ENCODE measurements at regions not wholly inside any gene's neighbourhood (a gene's known extent, or its start where the extent isn't known, plus 50 kb on each side); places are given as distances from the start of the nearest gene placed in this dataset.

- DNase-seq = no peak
Observed at GRCh38 chr12:66919466-66919865, 240.6 kb upstream of the GRIP1 start.

- no peak for DNase-seq
Observed at GRCh38 chr12:66920205-66920604, 241.3 kb upstream of the GRIP1 start.

GRCh38 chr12:66921151-66921550 is 242.3 kb upstream of the GRIP1 start:
- no peak for DNase-seq

DNA sequence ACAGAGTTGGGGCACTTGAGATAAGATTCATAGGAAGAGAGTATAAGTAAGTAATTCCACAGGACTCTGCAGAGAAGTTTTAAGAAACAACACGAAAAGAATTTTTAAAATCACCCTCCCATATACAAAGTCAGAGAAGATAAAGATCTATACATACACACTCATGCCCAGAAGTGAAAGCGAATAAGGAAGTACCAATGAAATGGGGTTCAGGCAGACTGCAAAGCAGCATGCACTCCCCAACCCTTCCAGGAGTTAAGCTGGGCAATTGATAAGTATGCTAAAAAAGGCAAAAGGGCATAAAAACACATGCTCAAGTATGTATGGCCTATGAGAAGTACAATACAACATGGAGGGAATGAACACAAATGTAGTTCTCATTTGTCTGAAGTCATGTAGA is 246.2 kb upstream of the GRIP1 start:
- no peak for DNase-seq

DNA sequence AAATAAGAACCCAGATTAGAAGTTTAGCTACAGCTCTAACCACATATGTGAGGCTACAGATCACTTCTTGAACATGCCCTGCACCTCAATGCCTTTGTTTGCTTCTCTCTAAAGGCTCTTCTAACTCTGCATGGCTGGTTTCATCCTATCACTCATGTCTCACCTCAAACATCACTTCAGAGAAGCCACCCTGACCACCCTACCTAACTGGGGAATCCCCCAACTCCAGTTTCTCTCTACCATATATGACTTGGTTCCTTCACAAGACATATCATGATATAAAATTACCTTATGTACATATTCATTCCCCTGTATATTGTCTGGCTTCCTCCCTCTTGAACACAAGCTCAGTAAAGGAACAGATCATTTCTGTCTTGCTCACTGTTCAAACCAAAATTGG is 250.2 kb upstream of the GRIP1 start:
- DNase-seq = no peak

DNA sequence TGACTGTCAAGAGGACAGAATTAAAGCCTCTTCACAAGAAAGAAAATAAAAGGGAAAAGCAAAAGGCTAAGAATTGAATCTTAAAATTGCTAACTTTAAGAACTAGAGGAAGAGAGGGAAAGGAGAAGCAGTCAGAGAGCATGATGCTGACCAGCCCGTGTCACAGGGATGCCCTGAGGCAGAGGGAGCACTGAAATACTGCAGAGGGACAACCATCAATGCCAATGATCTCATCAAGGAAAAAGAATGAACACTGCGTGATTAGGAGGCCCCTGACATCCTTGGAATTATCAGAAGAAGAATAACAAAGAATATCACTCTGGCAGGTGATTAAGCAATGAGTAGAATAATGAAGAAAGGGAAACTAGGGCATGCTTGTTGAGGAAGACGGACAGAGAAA is 252.2 kb upstream of the GRIP1 start:
- DNase-seq = no peak

DNA sequence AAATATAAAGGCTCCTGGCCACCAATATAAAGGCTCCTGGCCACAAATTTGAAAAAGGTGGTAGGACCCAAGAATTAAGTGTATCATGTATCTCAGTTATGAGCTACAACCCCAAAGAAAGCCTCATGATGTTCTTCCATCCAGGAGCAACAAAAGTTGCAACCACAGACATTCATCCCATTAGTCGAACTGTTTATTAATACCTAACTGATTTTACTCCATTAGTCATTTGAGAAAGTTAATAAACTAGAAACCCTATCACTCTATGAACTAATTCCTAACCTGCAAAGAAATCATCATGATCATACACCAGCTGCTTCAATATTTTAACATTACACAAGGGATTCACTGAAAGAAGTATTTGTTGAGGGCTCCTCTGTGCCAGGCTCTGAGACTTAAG is 253.2 kb upstream of the GRIP1 start:
- no peak for DNase-seq

DNA sequence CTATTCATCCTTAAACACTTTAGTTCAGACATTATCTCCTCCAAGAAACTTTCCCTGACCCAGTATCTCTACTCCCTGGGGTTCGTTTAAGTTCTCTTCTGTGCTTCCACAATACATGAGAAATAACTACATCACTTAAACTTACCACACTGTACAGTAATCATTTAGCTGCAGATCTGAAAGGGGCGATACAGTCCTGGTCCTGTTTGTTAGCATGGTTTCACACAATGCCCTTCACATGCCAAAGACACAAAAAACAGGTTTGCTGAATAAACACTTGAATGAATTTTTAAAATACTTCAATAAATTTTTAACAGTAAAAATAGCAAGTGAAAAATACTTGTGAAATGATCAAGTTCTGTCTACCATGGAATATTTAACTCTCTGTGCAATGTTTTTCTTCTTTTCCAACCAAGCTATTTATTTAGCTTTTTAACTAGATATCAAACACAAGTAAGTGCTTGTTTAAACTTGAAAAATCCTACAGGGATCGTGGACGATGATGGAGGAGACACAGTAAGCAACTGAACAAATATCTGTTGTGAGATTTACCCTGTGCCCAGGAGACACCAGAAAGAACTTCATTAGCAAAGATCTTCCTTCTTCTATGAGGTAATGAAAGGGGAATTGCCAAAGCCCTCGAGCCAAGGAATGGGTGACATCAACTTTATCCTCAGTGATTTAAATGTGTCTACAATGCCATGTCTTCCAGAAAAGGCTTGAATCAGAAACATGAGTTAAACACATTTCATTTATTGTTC is 255.6 kb upstream of the GRIP1 start:
- no peak for DNase-seq

GRCh38 chr12:66941150-66941549 is 262.3 kb upstream of the GRIP1 start:
- DNase-seq = no peak

DNA sequence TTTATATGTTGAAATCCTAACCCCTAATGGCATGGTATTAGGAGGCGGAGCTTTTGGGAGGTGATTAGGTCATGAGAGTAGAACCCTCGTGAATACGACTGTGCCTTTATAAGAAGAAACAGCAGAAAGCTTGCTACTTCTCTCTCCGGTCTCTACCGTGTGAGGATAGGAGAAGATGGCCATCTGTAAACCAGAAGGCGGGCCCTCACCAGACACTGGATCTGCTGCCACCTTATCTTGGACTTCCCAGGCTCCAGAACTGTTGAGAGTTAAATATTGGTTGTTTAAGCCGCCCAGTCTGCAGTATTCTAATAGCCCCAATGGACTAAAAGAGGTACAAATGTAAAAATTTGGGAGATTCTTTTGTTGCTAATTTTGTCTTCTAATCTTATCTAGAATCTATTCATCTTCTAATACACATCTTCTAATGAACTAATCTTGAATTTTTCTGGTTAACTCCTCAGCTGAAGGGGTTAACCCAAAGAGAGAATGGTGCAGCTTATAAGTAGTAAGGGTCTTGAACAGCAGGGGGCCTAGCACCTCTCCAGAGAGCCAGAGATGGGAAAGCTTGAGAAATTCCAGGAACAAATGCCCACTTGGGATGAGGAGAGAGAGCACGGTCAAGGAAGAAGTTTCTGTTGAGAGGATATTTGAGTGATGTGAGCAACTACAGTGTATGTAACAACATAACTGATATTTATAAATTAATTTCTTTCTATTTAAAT is 264.0 kb upstream of the GRIP1 start:
- DNase-seq = no peak

DNA sequence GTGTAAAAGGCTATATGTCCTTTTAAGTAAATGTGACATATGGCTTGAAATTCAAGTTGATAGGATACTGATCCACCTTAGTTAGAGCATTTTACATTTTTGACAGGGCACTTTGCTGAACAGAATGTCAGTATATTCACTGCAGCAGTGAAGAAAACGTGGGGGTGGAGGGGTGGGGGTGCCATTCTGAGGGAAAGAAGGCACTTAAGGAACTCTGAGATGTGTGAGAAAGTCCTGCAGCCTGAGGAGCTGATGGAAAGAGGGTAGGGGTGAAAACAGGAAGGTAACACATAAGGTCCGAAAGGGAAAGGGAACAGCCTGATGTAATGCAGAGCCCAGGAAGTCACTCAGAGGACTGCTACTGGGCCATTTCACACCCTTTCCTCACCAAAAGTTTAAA is 265.5 kb upstream of the GRIP1 start:
- no peak for DNase-seq

DNA sequence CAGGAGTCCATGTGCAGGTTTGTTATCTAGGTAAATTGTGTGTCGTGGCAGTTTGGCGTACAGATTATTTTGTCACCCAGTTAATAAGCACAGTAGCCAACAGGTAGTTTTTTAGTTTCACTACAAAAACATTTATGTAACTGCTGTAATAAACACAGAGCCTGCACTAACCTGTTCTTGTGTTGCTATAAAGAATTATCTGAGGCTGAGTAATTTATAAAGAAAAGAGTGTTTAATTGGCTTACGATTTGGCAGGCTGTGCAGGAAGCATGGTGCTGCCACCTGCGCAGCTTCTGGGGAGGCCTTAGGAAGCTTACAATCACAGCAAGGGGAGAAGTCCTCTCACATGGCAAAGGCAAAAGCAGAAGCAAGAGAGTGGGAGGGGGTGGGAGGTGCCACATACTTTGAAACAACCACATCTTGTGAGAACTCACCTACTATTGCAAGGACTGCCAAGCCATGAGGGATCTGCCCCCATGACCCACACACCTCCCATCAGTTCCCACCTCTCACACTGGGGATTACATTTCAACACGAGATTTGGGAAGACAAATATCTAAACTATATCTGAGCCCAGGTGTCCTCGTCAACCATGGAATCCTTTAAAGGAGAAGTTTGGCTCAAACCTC is 266.4 kb upstream of the GRIP1 start:
- DNase-seq = no peak

GRCh38 chr12:66947119-66947518 is 268.2 kb upstream of the GRIP1 start:
- DNase-seq = no peak

DNA sequence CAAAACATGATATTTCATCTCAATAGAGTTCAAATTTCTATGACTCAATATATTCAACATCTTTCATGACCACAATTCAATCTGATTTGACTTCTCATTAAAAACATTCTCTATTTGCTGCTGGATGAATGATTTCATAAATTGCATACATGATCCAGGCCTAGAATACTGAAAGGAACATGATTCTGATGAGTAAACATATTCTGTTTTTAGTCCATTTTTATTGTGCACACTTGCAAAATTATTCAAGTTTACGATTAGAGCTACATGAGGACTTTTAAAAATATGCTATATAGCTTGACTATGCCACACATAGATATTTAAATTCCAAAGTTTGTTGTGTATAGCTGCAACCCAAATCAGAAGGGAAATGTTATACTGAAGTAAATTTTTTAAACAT is 273.8 kb upstream of the GRIP1 start:
- no peak for DNase-seq

- DNase-seq = no peak
Observed at GRCh38 chr12:66956300-66956699, 277.4 kb upstream of the GRIP1 start.

DNA sequence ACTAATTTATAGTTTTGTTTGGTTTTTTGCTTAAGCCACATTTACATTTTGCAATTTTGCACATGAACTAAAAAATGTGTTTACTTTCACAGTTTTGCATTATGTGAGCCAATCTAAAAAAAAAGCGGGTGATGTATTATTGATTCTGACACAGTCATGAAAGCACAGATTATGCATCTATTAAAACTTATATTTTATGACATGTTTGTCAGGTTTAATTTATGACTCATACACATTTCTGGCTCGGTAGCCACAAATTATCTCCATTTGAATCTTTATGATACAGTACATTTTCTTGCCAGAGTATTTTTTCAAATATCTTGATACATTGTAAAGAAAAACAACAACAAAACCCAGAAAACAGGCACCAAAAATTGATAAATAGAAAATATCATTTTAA is 280.4 kb upstream of the GRIP1 start:
- DNase-seq = no peak

- no peak for DNase-seq
Observed at GRCh38 chr12:66960006-66960405, 281.1 kb upstream of the GRIP1 start.

DNA sequence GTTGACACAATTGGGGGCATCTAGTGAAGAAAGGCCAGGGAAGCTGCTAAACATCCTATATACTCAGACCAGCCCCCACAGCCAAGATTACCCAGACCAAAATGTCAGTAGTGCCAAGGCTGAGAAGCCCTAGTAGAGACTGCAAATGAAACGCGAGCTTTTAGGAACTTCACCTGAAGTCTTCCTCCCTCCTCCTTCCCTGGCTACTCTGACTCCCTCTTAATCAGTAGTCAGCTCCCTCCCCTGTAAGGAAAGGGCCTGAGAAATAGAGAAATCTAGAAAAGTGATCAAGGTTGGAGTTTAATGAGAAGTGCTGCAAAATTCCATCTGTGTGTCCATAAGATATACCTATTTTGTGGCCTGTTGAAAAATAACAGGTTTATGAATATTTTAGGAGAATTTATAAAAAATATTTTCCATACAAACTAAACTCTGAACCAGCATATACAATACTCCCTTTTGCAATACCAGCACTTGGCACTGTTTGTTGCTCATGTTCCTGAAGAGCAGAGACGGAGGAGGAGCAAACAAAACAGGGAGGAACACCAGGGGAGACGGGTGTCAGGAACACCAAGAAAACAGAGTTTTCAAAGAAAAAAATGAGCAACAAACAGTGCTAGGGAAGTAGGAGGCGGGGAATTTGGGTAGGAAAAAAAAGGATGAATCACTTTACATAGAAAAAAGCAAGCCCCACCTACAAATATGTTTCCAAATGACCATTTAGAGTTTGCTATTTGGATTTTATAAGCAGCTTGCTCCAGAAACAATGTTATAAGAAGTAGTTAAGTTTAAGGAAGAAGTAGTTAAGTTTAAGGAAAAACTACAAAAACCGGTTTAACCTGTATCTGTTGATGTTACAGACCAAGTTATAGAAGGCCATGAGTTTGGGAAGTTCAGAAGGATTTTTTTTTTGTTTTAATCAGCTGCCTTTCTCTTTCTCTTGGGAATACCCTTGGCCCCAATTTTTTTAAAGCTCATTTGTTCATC is 282.1 kb upstream of the GRIP1 start:
- DNase-seq = no peak

GRCh38 chr12:66962290-66962689 is 283.4 kb upstream of the GRIP1 start:
- DNase-seq = no peak

DNA sequence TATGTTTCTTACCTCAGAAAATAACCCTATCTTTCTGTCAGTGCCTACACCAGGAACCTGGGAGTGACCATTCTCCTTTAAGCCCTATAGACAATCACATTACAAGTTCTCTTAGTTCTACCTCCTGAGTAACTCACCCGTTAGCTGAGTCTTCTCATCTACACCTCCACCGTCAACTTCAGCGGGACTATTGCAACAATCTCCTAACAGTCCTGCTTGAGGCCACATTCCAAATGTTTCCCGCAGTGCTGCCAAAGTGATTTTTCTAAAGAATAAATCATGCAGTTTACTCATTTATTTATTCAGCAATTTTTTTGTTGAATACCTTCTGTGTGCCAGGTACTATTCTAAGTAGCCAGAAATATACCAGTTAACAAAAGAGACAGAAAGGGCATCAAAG is 285.0 kb upstream of the GRIP1 start:
- no peak for DNase-seq

DNA sequence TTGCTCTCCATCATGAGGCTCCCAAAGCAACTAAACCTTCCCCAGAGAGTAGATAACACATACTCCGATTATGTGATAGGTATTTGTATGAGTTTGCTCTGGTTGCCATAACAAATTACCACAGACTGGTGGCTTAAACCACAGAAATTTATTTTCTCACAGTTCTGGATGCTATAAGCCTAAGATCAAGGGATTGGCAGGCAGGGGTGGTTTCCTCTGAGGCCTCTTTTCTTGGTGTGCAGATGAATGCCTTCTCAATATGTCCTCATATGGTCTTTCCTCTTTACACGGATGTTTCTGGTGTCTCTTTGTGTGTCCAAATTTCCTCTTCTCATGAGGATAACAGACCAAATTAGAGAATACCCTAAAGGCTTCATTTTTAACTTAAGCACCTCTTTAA is 285.8 kb upstream of the GRIP1 start:
- DNase-seq = no peak

DNA sequence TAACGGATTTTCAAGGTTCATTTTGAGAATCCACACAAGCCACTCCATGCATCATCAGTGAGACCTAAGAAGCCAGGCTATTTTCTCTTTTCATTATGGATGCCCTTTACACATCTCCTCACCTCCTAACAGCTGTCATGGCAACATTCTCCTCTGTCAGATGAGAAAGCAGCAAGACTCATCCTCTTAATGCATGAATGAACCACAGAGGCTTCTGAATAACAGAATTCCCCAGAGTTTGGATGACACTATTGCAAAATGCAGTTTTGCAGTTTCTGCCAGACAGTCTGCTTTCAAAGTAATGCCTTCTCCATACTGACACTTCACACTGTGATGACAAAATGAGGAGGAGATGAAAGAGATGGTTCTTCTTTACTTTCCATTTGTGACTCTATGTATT is 286.7 kb upstream of the GRIP1 start:
- DNase-seq = no peak

DNA sequence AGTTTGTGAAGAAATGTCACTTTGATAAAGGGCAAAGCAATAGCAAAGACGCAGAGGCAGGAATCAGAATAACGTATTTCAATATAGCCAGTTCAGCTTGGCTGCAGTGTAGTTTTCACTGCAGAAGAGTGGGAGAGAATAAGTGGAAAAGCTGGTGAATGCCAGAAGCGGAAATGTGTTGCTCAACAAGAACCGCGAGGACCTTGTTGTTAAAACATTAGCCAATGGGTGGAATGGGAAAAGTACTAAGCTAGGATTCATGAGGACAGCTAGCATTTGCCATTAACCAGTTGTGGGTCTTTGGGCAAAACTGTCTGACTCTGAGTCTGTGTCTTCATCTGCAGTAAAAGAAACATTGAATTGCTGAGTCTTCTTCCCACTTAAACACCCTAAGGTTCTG is 292.9 kb upstream of the GRIP1 start:
- no peak for DNase-seq
